ENCODE measurements at regions not wholly inside any gene's neighbourhood (a gene's known extent, or its start where the extent isn't known, plus 50 kb on each side); places are given as distances from the start of the nearest gene placed in this dataset.

- DNase-seq (ENCODE audit: low spot score), result no peak
These were observed 67.5 kb upstream of the ACTBL2 start for GRCh38 chr5:57550132-57550531.

- DNase-seq (ENCODE audit: low spot score), result no peak
These were observed 67.0 kb upstream of the ACTBL2 start for GRCh38 chr5:57549566-57549965.

GRCh38 chr5:57540823-57541222 is 58.2 kb upstream of the ACTBL2 start:
- no peak for DNase-seq (ENCODE audit: low spot score)

- no peak for DNase-seq (ENCODE audit: low spot score)
These were observed 56.7 kb upstream of the ACTBL2 start for GRCh38 chr5:57539281-57539701.

GRCh38 chr5:57538341-57538955 is 55.8 kb upstream of the ACTBL2 start:
- DNase-seq (ENCODE audit: low spot score), result no peak

GRCh38 chr5:57537811-57538210 is 55.2 kb upstream of the ACTBL2 start:
- no peak for DNase-seq (ENCODE audit: low spot score)

GRCh38 chr5:57532513-57533497 is 50.2 kb upstream of the ACTBL2 start:
- DNase-seq (ENCODE audit: low spot score), result no peak

Measured in hematopoietic multipotent progenitor cell treated with erythropoietin and hydrocortisone succinate and interleukin-3 and kit ligand, for 15 days (in vitro differentiated cells).